PC-3 (cell line): ENCODE measurements at regions not wholly inside any gene's neighbourhood (a gene's known extent, or its start where the extent isn't known, plus 50 kb on each side); places are given as distances from the start of the nearest gene placed in this dataset.

Experiments used
- ATAC-seq: fragments of 200-7000 bp; cut with Tn5 transposase; 2 replicates; pipeline ENCODE4 v1.9.1; 2020; ENCODE audit warnings: mild to moderate bottlenecking, moderate library complexity
- BruUV-seq: library from RNA; stranded (reverse); fragments of 400-500 nt; replicated peaks from 2 replicates; lab custom pipeline; 2021; lab: Mats Ljungman, UMichigan
- CTCF ChIA-PET: fragments of 300-600 bp; sonication (Branson Sonifier 250); formaldehyde crosslinking; loops from one replicate; lab custom pipeline; 2022; ENCODE audit warnings: antibody characterized with exemption; lab: Charles Lee
- POLR2A ChIA-PET: fragments of 300-600 bp; sonication (Branson Sonifier 250); formaldehyde crosslinking; loops from one replicate; lab custom pipeline; 2022; ENCODE audit warnings: antibody characterized with exemption; ENCODE audit not compliant: unreplicated experiment; lab: Charles Lee
- DNase-seq: peaks from one replicate; pipeline ENCODE4 v3.0.0-alpha.2; 2015
- H2AFZ ChIP-seq: fragments of 300-600 bp; sonication (generic); 2 replicates; pipeline ENCODE4 v1.6.0; 2016; ENCODE audit warnings: antibody characterized with exemption, low read length
- H3F3A ChIP-seq: fragments of 300-600 bp; sonication (generic); one replicate; pipeline ENCODE4 v1.6.0; 2017; ENCODE audit warnings: antibody characterized with exemption, low read length, control low read depth, mild to moderate bottlenecking; ENCODE audit not compliant: unreplicated experiment
- H3K27ac ChIP-seq: fragments of 300-600 bp; sonication (generic); 2 replicates; pipeline ENCODE4 v1.5.1; 2016; ENCODE audit warnings: mild to moderate bottlenecking, low read length
- H3K27me3 ChIP-seq: fragments of 300-600 bp; sonication (generic); 2 replicates; pipeline ENCODE4 v1.6.1; 2016; ENCODE audit warnings: low read length, mixed read lengths
- H3K36me3 ChIP-seq: fragments of 300-600 bp; sonication (generic); 2 replicates; pipeline ENCODE4 v1.6.1; 2016; ENCODE audit warnings: low read depth, mixed run types, low read length, mixed read lengths
- H3K4me1 ChIP-seq: fragments of 300-600 bp; sonication (generic); 2 replicates; pipeline ENCODE4 v1.5.1; 2016; ENCODE audit warnings: low read length; ENCODE audit not compliant: insufficient read depth
- H3K4me2 ChIP-seq: fragments of 300-600 bp; sonication (generic); 2 replicates; pipeline ENCODE4 v1.6.0; 2016; ENCODE audit warnings: low read length
- H3K4me3 ChIP-seq: fragments of 300-600 bp; sonication (generic); 2 replicates; pipeline ENCODE4 v1.5.1; 2016; ENCODE audit warnings: mild to moderate bottlenecking, low read length, mixed read lengths
- H3K79me2 ChIP-seq: fragments of 300-600 bp; sonication (generic); 2 replicates; pipeline ENCODE4 v1.6.1; 2017; ENCODE audit warnings: low read length, mixed read lengths
- H3K9ac ChIP-seq: fragments of 300-600 bp; sonication (generic); 2 replicates; pipeline ENCODE4 v1.6.0; 2016; ENCODE audit warnings: mild to moderate bottlenecking, low read length
- H3K9me2 ChIP-seq: fragments of 300-600 bp; sonication (generic); replicated peaks from 2 replicates; pipeline ENCODE4 v1.6.1; 2016; ENCODE audit warnings: mixed run types, low read length, mixed read lengths
- H3K9me3 ChIP-seq: fragments of 300-600 bp; sonication (generic); 2 replicates; pipeline ENCODE4 v1.6.1; 2016; ENCODE audit warnings: low read length, mixed read lengths
- H4K20me1 ChIP-seq: fragments of 300-600 bp; sonication (generic); 2 replicates; pipeline ENCODE4 v1.6.1; 2016; ENCODE audit warnings: low read length, mixed read lengths
- CTCF ChIP-seq: fragments of 300-600 bp; sonication (generic); conservative IDR thresholded peaks from 2 replicates; pipeline ENCODE4 v1.5.1; 2017; ENCODE audit warnings: antibody characterized with exemption, low read depth, mild to moderate bottlenecking, low read length
- EZH2 ChIP-seq: fragments of 300-600 bp; sonication (generic); IDR thresholded peaks from one replicate; pipeline ENCODE4 v1.6.1; 2017; ENCODE audit warnings: antibody characterized with exemption, mild to moderate bottlenecking, low read length; ENCODE audit not compliant: unreplicated experiment
- EZH2phosphoT487 ChIP-seq: fragments of 300-600 bp; sonication (generic); IDR thresholded peaks from 2 replicates; pipeline ENCODE4 v1.6.1; 2018; ENCODE audit warnings: mild to moderate bottlenecking, antibody characterized with exemption, low read length, borderline replicate concordance
- intact Hi-C: fragments of 100-400 bp; cut with micrococcal nuclease; formaldehyde crosslinking; loops from 2 replicates; pipeline ENCODE4 v1.9.0; 2023

DNA sequence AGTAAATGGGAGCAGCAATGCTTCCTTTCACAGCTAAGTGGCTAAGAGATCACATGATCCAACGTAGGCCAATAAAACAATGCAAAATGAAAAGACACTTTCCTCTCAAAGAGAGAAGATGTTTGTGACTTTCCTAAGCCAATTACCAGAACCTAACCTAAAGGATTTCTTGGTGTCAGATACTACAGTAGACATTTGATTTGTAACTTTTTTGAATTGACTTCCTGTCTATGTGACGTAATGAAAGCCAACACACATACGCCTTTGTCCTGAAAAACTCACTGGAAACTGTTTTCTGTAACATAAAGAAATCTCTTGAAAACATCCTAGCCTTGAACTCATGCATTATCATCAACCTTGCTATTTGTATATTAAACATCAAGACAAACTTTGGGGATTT, 417.1 kb downstream of the GPAM start:
- no peaks in the 10 kb centered on the region for H3K4me1 ChIP-seq
- H3K79me2 ChIP-seq = no peaks in the 10 kb centered on the region
- ChIA-PET POLR2A (no interaction called here), CTCF (no interaction called here)
- H3K9me2 ChIP-seq = no peaks in the 10 kb centered on the region
- H3K4me3 ChIP-seq = no peak overlapping the region
- H3F3A ChIP-seq = no peaks in the 10 kb centered on the region
- H3K9ac ChIP-seq = no peak overlapping the region
- no peak overlapping the region for H3K27ac ChIP-seq
- no peaks in the 10 kb centered on the region for H3K27me3 ChIP-seq
- no peak for DNase-seq
- no peak overlapping the region for H2AFZ ChIP-seq
- BruUV-seq = no TSS peak
- no peak for TF ChIP-seq EZH2
- no peak for TF ChIP-seq EZH2phosphoT487
- no peak for TF ChIP-seq CTCF
- ATAC-seq = no peak
- H3K9me3 ChIP-seq = no peaks in the 10 kb centered on the region
- intact Hi-C loops = no loop called here
- no peaks in the 10 kb centered on the region for H4K20me1 ChIP-seq
- no peak overlapping the region for H3K4me2 ChIP-seq
- no peaks in the 10 kb centered on the region for H3K36me3 ChIP-seq

GRCh38 chr10:111767661-111768060, 415.9 kb downstream of the GPAM start:
- no peaks in the 10 kb centered on the region for H3K4me1 ChIP-seq
- intact Hi-C loops = no loop called here
- no peaks in the 10 kb centered on the region for H3K36me3 ChIP-seq
- BruUV-seq = no TSS peak
- H2AFZ ChIP-seq = no peak overlapping the region
- no peak overlapping the region for H3K27ac ChIP-seq
- DNase-seq = no peak
- ChIA-PET CTCF (no interaction called here), POLR2A (no interaction called here)
- no peaks in the 10 kb centered on the region for H3K27me3 ChIP-seq
- no peak overlapping the region for H3K4me2 ChIP-seq
- H3K9me3 ChIP-seq = no peaks in the 10 kb centered on the region
- no peak overlapping the region for H3K4me3 ChIP-seq
- TF ChIP-seq EZH2 (no peak), CTCF (no peak), EZH2phosphoT487 (no peak)
- H3F3A ChIP-seq = no peaks in the 10 kb centered on the region
- H3K79me2 ChIP-seq = no peaks in the 10 kb centered on the region
- no peaks in the 10 kb centered on the region for H4K20me1 ChIP-seq
- no peak for ATAC-seq
- H3K9me2 ChIP-seq = no peaks in the 10 kb centered on the region
- no peak overlapping the region for H3K9ac ChIP-seq

DNA sequence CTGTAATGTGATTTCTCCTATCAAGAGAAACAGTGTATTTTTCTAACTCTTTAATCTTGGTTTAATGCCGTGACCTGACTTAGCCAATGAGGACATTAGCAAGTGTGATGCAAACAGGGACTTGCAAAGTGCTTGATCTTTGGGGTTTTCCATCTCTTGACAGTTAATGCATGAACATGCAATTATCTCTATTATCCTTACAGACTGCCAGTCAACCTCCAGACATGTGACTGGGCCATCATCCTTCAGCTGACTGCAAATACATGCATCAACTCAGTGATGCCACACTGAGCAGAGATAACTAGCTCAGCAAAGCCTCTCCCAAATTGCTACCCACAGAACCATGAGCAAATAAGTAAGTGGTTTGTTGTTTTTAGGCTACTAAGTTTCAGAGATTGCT, 409.6 kb downstream of the GPAM start:
- Histone ChIP-seq H2AFZ (no peak overlapping the region), H3K9me2 (no peaks in the 10 kb centered on the region), H3K79me2 (no peaks in the 10 kb centered on the region), H3K9ac (no peak overlapping the region), H3K4me3 (no peak overlapping the region), H3K4me1 (no peaks in the 10 kb centered on the region), H3F3A (no peaks in the 10 kb centered on the region), H3K36me3 (no peaks in the 10 kb centered on the region), H4K20me1 (no peaks in the 10 kb centered on the region), H3K9me3 (no peaks in the 10 kb centered on the region), H3K27ac (no peak overlapping the region), H3K27me3 (no peaks in the 10 kb centered on the region), H3K4me2 (no peak overlapping the region)
- DNase-seq (no peak), ATAC-seq (no peak)
- intact Hi-C loops = no loop called here
- TF ChIP-seq EZH2phosphoT487 = no peak
- TF ChIP-seq CTCF = no peak
- no peak for TF ChIP-seq EZH2
- ChIA-PET CTCF (no interaction called here), POLR2A (no interaction called here)
- BruUV-seq = no TSS peak
